ENCODE measurements at regions not wholly inside any gene's neighbourhood (a gene's known extent, or its start where the extent isn't known, plus 50 kb on each side); places are given as distances from the start of the nearest gene placed in this dataset.
"Not testable (repeated sequence)": the region's sequence is repeated elsewhere in the genome, so short reads cannot be mapped to it uniquely, and the experiment has no call there.

- no peak for DNase-seq
Observed at GRCh38 chr14:96688629-96689028, 108.6 kb upstream of the VRK1 start.

- no peak for DNase-seq
Observed at GRCh38 chr14:96690713-96691383, 106.3 kb upstream of the VRK1 start.

DNA sequence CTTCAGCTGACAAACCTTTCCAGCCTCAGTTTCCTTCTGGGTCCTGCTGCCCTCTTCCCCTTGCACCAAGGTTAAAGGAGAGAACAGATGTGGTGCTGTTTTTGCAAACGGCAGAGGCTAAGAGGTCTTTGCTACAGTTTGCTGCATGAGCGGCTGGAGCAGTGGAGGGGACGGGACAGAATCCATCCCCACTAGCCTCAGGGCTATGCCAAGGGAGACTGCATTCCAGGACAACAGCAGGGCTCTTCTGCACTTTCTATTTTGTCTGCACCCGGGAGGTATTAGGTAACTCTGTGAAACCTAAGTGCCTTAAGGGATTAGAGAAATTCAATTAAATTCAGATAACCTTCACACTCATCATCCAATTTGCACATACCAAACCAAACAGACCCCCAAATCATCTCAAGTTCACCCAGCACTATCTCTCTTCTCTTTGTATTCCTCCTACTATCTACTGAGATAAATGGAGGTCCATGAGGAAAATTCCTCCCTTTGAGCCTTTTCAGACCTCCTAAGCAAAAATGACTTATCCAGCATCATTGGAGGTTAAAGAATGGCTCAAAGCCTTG, 103.8 kb upstream of the VRK1 start:
- no peak for DNase-seq

DNA sequence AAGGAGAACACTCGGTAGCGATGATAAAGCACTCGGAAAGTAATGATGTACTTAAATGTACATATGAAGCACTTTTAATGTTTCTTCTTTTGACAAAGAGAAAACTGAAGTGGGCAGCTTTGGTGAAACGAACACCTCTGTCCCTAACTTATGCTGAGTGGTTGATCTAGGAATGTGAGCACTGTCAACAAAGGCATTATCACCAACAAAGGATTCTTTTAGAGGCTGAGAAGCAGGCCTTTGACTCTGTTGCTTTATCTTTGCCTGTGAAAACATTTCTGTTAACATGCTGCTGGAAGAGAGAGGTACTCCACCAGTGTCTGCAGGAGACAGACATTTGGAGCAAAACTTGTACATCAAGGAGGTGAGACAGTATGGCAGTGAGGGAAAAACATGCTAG, 103.2 kb upstream of the VRK1 start:
- DNase-seq, result no peak

- DNase-seq, result no peak
Observed at GRCh38 chr14:96698960-96699539, 98.1 kb upstream of the VRK1 start.

DNA sequence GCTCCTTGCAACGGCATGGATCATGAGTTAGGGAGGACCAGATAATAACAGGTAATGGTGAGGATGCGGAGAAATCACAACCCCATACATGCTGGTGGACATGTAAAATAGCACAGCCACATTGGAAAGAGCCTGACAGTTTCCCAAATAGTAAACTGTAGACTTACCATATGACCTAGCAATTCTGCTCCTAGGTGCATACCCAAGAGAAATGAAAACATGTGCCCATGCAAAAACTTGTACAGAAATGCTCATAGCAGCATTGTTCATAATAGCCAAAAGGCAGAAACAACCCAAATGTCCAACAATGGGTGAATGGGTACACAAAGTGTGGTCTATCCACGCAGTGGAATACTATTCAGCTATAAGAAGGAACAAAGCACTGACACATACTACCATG, 97.5 kb upstream of the VRK1 start:
- DNase-seq, result no peak

GRCh38 chr14:96702831-96703230, 94.4 kb upstream of the VRK1 start:
- DNase-seq, result no peak

- DNase-seq, result no peak
Observed at GRCh38 chr14:96705422-96706092, 91.6 kb upstream of the VRK1 start.

DNA sequence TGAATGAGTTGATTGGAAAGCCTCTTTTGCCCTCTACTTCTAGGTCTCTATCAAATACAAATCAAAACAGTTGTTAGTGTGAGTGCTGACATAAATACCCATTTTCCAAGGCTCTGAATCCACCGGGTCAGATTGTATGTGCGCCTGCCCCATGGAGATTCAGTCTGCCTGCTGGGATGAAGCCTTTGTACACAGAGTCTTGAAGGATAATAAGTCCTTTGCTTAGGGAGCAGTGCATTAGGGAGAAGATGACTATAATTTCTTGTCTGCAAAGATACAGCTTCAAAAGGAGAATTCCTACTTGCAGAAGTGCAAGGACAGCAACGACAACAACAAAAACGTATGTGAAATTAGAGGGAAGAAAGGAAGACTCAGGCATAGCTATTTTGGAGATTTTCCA, 90.3 kb upstream of the VRK1 start:
- DNase-seq, result no peak

- DNase-seq, result peak; percentile 20
Observed at GRCh38 chr14:96710060-96710666, 87.0 kb upstream of the VRK1 start.

GRCh38 chr14:96711559-96712267, 85.5 kb upstream of the VRK1 start:
- no peak for DNase-seq

DNA sequence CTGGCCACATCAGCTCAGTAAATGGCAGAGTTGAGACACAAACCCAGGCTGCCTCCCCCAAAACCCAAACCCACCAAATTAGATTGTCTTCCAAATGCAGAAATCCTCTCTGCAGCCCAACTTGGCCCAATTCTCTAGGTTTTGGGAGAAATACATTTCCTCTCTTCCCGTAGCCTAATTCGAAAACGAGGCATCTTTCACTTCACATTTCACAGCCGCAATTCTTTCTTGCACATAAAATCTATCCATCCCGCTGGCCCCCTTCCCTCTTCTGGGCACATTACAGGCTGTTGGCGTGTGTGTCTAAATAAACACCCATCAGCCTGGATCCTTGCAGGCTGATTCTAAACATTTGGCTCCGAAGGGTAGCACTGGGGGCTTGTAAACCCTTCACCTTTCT, 83.8 kb upstream of the VRK1 start:
- DNase-seq, result no peak

GRCh38 chr14:96714537-96714936, 82.6 kb upstream of the VRK1 start:
- not testable (repeated sequence) for DNase-seq

- no peak for DNase-seq
Observed at GRCh38 chr14:96717116-96717515, 80.1 kb upstream of the VRK1 start.

DNA sequence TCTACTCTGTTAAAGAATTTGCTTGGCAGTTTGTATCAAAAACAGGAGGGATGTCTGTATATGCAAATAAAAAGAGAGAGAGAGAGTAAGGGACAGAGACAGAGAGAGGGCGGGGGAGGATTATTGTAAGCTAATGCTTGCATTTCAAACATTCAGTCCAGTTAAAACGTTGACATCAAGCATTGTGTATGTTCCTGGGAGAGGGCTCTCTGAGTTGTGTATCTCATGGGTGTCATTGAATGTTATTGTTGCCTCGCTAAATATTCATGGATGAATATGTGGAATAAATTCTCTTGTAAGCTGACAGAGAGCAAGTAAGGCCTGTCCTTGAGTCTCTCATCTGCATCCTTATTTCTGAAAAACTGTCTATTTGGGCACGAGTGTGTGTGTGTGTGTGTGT, 78.8 kb upstream of the VRK1 start:
- no peak for DNase-seq

GRCh38 chr14:96720702-96721101, 76.5 kb upstream of the VRK1 start:
- DNase-seq, result not testable (repeated sequence)

DNA sequence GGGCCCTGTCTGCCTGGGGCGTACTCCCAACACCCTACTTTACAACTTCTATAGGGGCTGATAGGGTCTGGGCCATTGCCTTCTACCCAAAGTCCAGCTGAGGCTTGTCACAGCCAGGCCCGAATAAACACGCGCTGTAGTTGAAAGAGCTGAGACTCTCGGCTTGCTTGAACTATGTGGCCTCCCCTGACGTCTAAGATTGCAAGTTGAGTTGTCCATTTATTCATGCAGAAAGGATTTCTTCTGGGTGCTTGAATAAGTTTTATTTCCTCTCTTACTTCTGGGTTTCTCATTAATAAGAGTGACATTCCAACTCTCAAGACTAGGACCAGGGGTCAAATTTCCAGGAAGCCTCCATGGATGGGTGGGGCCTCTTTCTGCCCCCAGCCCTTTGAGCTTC, 74.4 kb upstream of the VRK1 start:
- no peak for DNase-seq

- no peak for DNase-seq
Observed at GRCh38 chr14:96723946-96724345, 73.2 kb upstream of the VRK1 start.

GRCh38 chr14:96725232-96725631, 72.0 kb upstream of the VRK1 start:
- DNase-seq, result no peak

GRCh38 chr14:96727073-96727472, 70.1 kb upstream of the VRK1 start:
- DNase-seq, result no peak

GRCh38 chr14:96727491-96727890, 69.7 kb upstream of the VRK1 start:
- DNase-seq, result no peak

DNA sequence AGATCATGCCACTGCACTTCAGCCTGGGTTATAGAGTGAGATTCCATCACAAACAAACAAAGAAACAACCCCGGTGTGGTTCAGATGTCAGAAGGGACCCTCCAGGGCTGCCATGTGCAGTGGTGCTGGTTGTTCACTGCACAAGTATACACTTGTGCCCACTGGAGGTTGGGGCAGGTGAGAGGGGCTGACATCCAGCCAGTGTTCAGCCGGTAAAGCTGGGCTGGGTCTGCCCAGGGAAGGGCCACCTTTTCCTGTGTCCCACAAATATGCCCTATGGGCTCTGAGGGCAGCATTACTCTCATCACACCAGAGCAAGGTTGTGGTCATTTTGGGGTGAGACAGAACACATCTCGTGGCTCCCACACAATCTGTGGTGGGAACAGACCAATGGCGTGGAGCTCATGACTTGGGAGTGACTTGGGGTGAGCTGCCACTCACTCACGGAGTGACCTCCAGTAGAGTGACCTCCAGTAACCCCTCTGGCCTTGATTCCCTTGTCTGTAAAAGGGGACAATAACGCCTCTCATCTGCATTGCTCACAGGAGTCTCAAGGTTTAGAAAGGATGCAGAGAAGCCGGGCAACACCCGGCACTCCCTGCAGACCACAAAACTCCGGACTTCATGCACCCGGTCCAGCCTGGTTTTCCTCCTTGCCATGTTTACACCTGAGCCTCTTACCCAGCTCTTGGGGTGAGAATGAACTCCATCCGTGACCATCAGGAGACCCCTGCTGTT, 69.0 kb upstream of the VRK1 start:
- no peak for DNase-seq
